HL-60 (cell line): ENCODE measurements at regions not wholly inside any gene's neighbourhood (a gene's known extent, or its start where the extent isn't known, plus 50 kb on each side); places are given as distances from the start of the nearest gene placed in this dataset.

ENCODE experiments used
- CTCF ChIP-seq: IDR thresholded peaks from one replicate; pipeline ENCODE4 v1.5.1; 2011; ENCODE audit warnings: low read length, control low read depth, inconsistent platforms; ENCODE audit not compliant: insufficient read depth
- GABPA ChIP-seq: IDR thresholded peaks from 2 replicates; pipeline ENCODE4 v1.6.1; 2012; ENCODE audit warnings: low read depth
- POLR2AphosphoS5 ChIP-seq: IDR thresholded peaks from 2 replicates; pipeline ENCODE4 v1.6.1; 2012; ENCODE audit warnings: low read depth
- REST ChIP-seq: IDR thresholded peaks from 2 replicates; pipeline ENCODE4 v1.6.1; 2012; ENCODE audit warnings: low read depth; ENCODE audit not compliant: insufficient replicate concordance
- SPI1 ChIP-seq: IDR thresholded peaks from 2 replicates; pipeline ENCODE4 v1.6.1; 2012; ENCODE audit warnings: low read depth, mild to moderate bottlenecking, borderline replicate concordance

DNA sequence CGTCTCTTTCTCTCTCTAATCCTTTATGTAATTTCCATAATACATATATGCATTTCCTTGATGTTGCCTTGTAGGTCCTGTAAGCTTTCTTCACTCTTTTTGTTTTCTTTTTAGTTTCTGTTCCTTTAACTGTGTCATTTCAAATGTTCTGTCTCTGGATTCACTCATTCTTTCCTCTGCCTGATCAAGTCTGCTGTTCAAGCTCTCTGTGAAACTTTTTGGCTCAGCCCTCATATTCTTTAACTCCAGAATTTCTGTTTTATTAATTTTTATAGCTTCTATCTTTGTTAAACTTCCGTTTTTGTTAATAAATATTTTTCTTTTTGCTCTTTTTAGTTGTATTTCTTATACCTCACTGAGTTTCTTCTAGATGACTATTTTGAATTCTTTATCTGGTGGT is 321.3 kb upstream of the LMO3 start:
- no peak for TF ChIP-seq CTCF
- TF ChIP-seq POLR2AphosphoS5, result no peak
- TF ChIP-seq REST, result no peak
- no peak for TF ChIP-seq GABPA
- TF ChIP-seq SPI1, result no peak
